ENCODE measurements at regions not wholly inside any gene's neighbourhood (a gene's known extent, or its start where the extent isn't known, plus 50 kb on each side); places are given as distances from the start of the nearest gene placed in this dataset.
"Not testable (repeated sequence)": the region's sequence is repeated elsewhere in the genome, so short reads cannot be mapped to it uniquely, and the experiment has no call there.

DNA sequence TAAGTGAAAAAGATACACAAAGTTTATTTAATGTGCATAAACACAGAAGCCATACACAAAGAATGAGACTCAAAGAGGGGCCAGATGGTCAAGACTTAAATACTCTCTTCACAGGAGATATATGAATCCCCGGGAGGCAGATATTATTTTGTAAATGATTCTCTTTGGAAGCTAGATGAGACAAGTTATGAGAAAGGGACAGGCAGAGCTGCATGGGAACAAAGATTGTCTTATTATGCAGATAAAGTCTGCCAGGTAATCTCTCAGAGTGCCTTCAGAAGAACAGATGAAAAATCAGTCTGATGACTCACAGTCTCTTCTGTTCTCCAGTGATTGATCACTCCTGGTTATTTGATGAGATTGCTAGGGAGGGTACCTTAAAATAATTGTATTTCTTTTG lies 89.0 kb downstream of the NAF1 start:
- no peak for DNase-seq
- in situ Hi-C loops (cut with HindIII; ENCODE audit: low pct_ligation_motif_present, low pct_unique_long_range_greater_than_20kb, low sequenced_read_pairs), result no loop called here

- in situ Hi-C loops (cut with HindIII; ENCODE audit: low pct_ligation_motif_present, low pct_unique_long_range_greater_than_20kb, low sequenced_read_pairs), result no loop called here
Measured at GRCh38 chr4:163072222-163072621, 94.5 kb downstream of the NAF1 start.

GRCh38 chr4:163071308-163071707 lies 95.4 kb downstream of the NAF1 start:
- in situ Hi-C loops (cut with HindIII; ENCODE audit: low pct_ligation_motif_present, low pct_unique_long_range_greater_than_20kb, low sequenced_read_pairs), result no loop called here
- no peak for DNase-seq

More at GRCh38 chr4:163072222-163072621, 94.5 kb downstream of the NAF1 start:
- DNase-seq, result no peak

DNA sequence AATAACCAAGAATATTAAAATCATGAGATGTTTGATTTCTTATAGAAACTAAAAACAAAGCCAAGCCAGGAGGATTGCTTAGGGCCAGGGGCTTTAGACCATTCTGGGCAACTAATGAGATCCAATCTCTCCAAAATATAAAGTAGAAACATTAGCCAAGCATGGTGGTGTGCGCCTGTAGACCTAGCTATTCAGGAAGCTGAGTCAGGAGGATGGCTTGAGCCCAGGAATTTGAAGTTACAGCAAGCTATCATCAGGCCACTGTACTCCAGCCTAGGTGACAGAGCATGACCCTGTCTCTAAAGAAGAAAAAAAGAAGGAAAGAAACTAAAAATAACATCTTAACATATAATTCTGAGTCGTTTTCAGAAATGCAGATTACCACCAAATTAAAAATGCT lies 96.7 kb downstream of the NAF1 start:
- in situ Hi-C loops (cut with HindIII; ENCODE audit: low pct_ligation_motif_present, low pct_unique_long_range_greater_than_20kb, low sequenced_read_pairs), result no loop called here
- no peak for DNase-seq

GRCh38 chr4:163063891-163064290 lies 102.8 kb downstream of the NAF1 start:
- in situ Hi-C loops (cut with HindIII; ENCODE audit: low pct_ligation_motif_present, low pct_unique_long_range_greater_than_20kb, low sequenced_read_pairs), result no loop called here
- DNase-seq, result peak; percentile 69

GRCh38 chr4:163048447-163048846 lies 118.2 kb downstream of the NAF1 start:
- in situ Hi-C loops (cut with HindIII; ENCODE audit: low pct_ligation_motif_present, low pct_unique_long_range_greater_than_20kb, low sequenced_read_pairs), result no loop called here
- DNase-seq, result peak; percentile 33

GRCh38 chr4:163042306-163042705 lies 124.4 kb downstream of the NAF1 start:
- in situ Hi-C loops (cut with HindIII; ENCODE audit: low pct_ligation_motif_present, low pct_unique_long_range_greater_than_20kb, low sequenced_read_pairs), result no loop called here

GRCh38 chr4:163017135-163017534 lies 149.6 kb downstream of the NAF1 start:
- in situ Hi-C loops (cut with HindIII; ENCODE audit: low pct_ligation_motif_present, low pct_unique_long_range_greater_than_20kb, low sequenced_read_pairs), result no loop called here
- no peak for DNase-seq

More at GRCh38 chr4:163042306-163042705, 124.4 kb downstream of the NAF1 start:
- no peak for DNase-seq

GRCh38 chr4:163012816-163013215 lies 153.9 kb downstream of the NAF1 start:
- DNase-seq, result no peak
- in situ Hi-C loops (cut with HindIII; ENCODE audit: low pct_ligation_motif_present, low pct_unique_long_range_greater_than_20kb, low sequenced_read_pairs), result no loop called here

- DNase-seq, result no peak
- in situ Hi-C loops (cut with HindIII; ENCODE audit: low pct_ligation_motif_present, low pct_unique_long_range_greater_than_20kb, low sequenced_read_pairs), result no loop called here
Measured at GRCh38 chr4:163003979-163004378, 162.7 kb downstream of the NAF1 start.

DNA sequence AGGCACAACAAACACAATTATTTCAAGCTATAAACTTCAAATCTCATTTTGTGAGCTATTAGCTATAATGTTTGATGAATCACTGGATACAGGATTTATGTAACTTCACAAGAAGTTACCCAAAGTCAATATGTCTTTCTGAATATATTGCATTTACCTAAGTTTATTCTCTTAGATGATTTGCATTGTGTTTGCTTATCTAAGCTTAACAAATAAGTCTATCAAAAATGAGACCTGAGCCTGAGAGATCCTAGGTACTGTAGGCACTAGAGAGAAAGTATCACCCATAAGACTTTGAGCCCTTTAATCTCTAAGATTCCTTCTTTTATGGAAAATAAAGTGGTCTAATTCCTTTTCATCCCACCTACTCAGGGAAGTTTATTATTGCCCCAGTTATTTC lies 178.2 kb downstream of the NAF1 start:
- in situ Hi-C loops (cut with HindIII; ENCODE audit: low pct_ligation_motif_present, low pct_unique_long_range_greater_than_20kb, low sequenced_read_pairs), result no loop called here
- no peak for DNase-seq

DNA sequence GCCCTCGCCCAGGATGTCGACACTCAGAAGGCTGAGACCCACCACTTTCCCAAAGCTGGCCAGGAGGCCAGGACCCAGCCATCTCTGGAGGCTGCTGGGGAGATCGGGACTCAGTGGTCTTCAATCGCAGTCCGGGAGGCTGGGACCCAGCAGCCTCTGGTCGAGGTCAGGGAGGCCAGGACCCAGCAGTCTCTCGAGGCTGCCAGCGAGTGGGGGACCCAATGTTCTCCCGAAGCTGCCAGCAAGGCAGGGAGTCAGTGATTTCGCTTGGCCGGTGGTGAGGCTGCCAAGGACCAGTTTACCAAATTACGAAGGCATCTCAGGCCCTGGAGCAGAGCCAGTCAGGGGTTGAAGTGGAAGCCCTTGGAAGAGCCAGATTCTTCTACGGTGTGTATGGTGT lies 181.6 kb downstream of the NAF1 start:
- DNase-seq, result no peak

GRCh38 chr4:162984621-162985020 lies 182.1 kb downstream of the NAF1 start:
- DNase-seq, result no peak

More for the DNA sequence above, 181.6 kb downstream of the NAF1 start:
- in situ Hi-C loops (cut with HindIII; ENCODE audit: low pct_ligation_motif_present, low pct_unique_long_range_greater_than_20kb, low sequenced_read_pairs), result no loop called here

DNA sequence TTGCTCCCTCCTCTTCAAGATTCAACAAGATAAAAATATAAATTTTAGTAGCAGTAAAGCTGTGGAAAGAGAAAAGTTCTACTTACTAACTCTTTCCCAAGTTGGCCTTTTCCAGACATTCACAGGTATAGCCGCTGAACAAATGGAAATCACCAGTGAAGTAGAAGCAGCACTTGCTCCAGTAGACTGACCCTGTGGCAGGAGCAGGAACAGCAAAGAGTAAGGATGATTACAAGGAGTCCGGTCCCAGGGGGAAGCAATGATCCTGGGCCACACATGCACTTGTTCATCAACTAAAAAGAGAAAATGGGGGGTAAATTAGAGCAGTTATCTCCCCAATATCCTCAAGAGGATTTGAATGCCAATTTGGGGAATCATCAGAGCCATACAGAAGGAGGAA lies 184.9 kb downstream of the NAF1 start:
- in situ Hi-C loops (cut with HindIII; ENCODE audit: low pct_ligation_motif_present, low pct_unique_long_range_greater_than_20kb, low sequenced_read_pairs), result no loop called here
- DNase-seq, result no peak

More at GRCh38 chr4:162984621-162985020, 182.1 kb downstream of the NAF1 start:
- in situ Hi-C loops (cut with HindIII; ENCODE audit: low pct_ligation_motif_present, low pct_unique_long_range_greater_than_20kb, low sequenced_read_pairs), result no loop called here

DNA sequence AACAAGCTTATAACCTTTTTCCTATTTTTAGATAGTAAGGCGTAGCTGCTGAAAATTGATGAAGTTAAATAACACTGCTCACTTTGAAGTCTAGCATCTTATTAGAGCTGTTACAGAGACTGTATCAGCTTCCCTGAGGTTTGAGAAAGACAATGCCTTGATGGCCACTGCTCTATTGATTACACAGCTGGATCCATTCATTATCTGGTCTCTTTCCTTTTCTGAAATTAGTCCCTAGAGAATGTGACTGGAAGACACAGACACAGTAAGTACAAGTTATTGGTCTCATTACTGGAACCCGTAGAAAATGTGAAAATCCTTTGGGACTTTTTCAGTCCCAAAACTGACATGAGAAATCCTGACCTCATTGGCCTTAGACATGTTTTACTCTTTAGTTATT lies 188.3 kb downstream of the NAF1 start:
- DNase-seq, result no peak
- in situ Hi-C loops (cut with HindIII; ENCODE audit: low pct_ligation_motif_present, low pct_unique_long_range_greater_than_20kb, low sequenced_read_pairs), result no loop called here

DNA sequence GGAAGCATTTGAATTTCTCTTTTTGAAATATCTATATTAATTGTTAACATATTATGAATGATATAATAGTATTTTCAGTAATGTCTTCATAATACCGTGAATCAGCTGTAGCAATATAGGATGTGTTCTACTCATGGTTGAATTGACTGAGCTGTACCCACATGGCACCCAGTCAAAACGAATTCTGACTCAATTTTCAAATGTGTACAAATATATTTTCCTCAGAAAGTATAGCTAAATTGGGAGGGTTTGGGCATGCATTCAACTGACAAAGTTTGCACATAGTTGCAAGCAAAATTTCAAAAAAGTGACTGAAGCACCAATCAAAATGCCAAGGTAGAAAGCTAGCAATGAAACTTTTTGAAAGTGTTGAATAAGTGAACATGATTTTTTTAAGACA lies 188.9 kb downstream of the NAF1 start:
- DNase-seq, result no peak
- in situ Hi-C loops (cut with HindIII; ENCODE audit: low pct_ligation_motif_present, low pct_unique_long_range_greater_than_20kb, low sequenced_read_pairs), result no loop called here

GRCh38 chr4:162972661-162973330 lies 193.9 kb downstream of the NAF1 start:
- in situ Hi-C loops (cut with HindIII; ENCODE audit: low pct_ligation_motif_present, low pct_unique_long_range_greater_than_20kb, low sequenced_read_pairs), result no loop called here

DNA sequence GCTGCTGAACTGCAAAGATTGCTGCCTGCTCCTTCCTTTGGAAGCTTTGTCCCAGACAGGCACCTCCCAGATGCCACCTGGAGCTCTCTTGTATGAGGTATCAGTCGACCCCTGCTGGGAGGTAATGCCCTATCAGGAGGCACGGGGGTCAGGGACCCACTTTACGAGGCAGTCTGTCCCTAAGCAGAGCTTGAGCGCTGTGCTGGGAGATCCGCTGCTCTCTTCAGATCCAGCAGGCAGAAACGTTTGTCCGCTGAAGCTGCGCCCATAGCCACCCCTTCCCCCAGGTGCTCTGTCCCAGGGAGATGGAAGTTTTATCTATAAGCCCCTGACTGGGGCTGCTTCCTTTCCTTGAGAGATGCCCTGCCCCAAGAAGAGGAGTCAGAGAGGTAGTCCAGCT lies 197.5 kb downstream of the NAF1 start:
- in situ Hi-C loops (cut with HindIII; ENCODE audit: low pct_ligation_motif_present, low pct_unique_long_range_greater_than_20kb, low sequenced_read_pairs), result no loop called here
- no peak for DNase-seq

More at GRCh38 chr4:162972661-162973330, 193.9 kb downstream of the NAF1 start:
- DNase-seq, result no peak

DNA sequence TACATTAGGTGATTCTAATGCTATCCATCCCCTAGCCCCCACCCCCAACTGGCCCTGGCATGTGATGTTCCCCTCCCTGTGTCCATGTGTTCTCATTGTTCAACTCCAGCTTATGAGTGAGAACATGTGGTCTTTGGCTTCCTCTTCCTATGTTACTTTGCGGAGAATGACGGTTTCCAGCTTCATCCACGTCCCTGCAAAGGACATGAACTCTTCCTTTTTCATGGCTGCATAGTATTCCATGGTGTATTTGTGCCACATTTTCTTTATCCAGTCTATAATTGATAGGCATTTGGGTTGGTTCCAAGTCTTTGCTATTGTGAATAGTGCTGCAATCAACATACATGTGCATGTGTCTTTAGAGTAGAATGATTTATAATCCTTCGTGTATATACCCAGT lies 200.7 kb downstream of the NAF1 start:
- DNase-seq; in situ Hi-C loops (cut with HindIII; ENCODE audit: low pct_ligation_motif_present, low pct_unique_long_range_greater_than_20kb, low sequenced_read_pairs): not testable (repeated sequence)

GRCh38 chr4:162959046-162959445 lies 207.6 kb downstream of the NAF1 start:
- no peak for DNase-seq
- in situ Hi-C loops (cut with HindIII; ENCODE audit: low pct_ligation_motif_present, low pct_unique_long_range_greater_than_20kb, low sequenced_read_pairs), result no loop called here

Measured in ACHN (cell line).